AG09309 (cell line): ENCODE measurements at regions not wholly inside any gene's neighbourhood (a gene's known extent, or its start where the extent isn't known, plus 50 kb on each side); places are given as distances from the start of the nearest gene placed in this dataset.

ENCODE experiments used
- DNase-seq: peaks from one replicate; pipeline ENCODE4 v3.0.0-alpha.2; 2010; ENCODE audit warnings: low read depth
- H3K4me3 ChIP-seq: 2 replicates; pipeline ENCODE4 v1.5.1; 2011; ENCODE audit warnings: mild to moderate bottlenecking, low read depth, low read length, moderate library complexity; ENCODE audit not compliant: control insufficient read depth
- TF ChIP-seq, protein P1 (sequence below): IDR thresholded peaks from 2 replicates; pipeline ENCODE4 v1.5.1; 2011; ENCODE audit warnings: mild to moderate bottlenecking, low read depth, low read length, inconsistent platforms; ENCODE audit not compliant: insufficient read depth, control insufficient read depth; ENCODE audit errors: missing control alignments

DNA sequence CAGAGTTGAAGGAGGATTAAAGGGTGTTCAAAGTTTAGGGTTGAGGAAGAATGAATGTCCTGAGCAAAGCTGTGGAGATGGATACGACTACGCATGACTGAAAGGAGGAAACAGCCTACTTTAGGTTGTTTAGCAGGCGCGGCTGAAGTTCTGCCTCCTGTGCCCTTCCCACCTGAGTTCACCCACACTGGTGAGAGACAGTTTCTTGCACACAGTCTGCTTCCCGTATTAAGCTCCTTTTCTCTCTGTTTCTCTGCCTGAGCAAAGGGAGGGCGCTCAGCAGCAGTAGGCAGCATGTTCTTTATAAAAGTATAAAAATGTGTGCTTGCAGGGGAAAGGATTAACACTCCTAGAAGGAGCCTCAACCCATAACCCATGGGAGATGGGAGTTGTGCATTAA is 224.0 kb upstream of the SMARCA2 start:
- DNase-seq = no peak
- TF ChIP-seq, protein P1, sequence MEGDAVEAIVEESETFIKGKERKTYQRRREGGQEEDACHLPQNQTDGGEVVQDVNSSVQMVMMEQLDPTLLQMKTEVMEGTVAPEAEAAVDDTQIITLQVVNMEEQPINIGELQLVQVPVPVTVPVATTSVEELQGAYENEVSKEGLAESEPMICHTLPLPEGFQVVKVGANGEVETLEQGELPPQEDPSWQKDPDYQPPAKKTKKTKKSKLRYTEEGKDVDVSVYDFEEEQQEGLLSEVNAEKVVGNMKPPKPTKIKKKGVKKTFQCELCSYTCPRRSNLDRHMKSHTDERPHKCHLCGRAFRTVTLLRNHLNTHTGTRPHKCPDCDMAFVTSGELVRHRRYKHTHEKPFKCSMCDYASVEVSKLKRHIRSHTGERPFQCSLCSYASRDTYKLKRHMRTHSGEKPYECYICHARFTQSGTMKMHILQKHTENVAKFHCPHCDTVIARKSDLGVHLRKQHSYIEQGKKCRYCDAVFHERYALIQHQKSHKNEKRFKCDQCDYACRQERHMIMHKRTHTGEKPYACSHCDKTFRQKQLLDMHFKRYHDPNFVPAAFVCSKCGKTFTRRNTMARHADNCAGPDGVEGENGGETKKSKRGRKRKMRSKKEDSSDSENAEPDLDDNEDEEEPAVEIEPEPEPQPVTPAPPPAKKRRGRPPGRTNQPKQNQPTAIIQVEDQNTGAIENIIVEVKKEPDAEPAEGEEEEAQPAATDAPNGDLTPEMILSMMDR = no peak
- no peak overlapping the region for H3K4me3 ChIP-seq

DNA sequence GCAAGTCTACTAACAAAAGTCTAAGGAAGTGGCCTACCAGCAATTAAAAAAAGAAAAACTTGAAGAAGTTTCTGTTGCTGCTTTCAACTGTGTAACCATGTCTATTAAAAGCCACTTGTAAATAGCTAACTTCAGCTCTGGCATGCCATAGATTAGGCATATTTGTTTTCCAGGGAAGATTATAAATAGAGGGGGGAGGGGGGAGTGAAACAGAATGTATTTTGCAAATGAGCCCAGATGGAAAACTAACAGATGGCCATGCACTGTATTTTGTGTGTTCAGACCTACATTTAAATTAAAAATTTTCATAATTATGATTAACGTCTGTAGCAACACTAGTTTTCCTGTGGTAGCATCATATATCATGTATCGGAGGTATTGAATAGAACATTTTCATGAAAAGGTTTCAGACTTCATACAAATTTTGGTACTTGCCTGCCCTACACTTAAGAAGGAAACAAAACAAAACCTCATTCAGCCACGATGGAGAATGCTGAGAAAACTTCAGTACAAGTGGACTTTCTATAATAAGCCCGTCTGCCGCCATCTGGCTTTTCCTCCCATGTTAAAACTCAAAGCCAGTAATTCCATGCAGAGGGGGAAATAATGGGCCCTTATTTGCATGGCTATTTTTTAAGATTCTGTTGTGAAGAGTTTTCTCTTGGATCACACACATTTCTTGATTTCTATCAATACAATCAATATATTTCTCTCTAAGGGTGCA is 220.4 kb upstream of the SMARCA2 start:
- no peak for DNase-seq
- TF ChIP-seq, protein P1 = no peak

DNA sequence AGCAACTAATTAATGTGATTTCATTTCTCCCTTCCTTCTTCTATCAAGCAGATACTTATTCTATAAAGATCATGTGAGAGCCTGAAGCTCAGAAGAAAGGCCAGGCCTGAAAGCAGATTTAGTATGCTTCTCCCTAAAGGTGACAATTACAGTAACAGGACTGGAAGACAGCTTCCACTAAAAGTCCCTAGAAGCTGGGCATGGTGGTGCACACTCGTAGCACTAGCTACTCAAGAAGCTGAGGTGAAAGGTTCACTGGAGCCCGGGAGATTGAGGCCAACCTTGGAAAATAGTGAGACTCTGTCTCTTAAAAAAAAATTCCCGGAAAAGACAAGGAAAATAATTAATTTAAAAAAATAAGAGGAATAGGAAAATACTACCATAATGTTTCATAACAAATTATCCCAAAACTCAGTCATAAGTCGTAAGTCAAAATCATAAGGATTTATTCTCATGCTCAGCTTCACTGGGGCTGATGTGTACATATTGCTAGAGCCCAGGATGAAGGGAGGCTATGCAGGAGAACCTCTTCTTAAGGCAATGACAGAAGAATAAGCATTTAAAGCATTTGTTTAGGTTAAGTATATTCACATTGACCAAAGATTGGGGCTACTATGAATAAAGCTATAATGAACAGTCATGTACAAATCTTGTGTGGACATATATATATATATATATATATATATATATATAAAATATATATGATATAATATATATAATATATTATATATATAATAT is 210.8 kb upstream of the SMARCA2 start:
- TF ChIP-seq, protein P1 = no peak
- no peak overlapping the region for H3K4me3 ChIP-seq

More for the DNA sequence above, 220.4 kb upstream of the SMARCA2 start:
- no peak overlapping the region for H3K4me3 ChIP-seq

DNA sequence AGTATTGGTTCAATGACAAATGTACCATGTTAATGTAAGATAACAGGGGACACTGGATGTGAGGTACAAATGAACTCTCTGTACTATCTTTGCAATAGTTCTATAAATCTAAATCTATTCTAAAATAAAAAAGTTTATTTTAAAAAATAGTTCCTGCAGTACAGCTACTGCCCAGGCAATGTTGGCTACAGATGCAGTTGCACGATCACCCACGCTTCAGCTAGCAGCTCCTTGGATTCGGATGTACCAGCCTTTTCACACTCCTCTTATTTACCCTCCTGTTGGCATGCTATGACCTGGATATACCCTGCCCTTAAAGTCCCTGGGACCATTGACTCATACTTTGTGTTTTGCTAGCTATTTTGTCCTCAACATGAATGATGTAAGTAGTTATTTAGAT is 185.4 kb upstream of the SMARCA2 start:
- TF ChIP-seq, protein P1 = no peak
- DNase-seq = no peak
- H3K4me3 ChIP-seq = no peak overlapping the region

More for the DNA sequence above, 210.8 kb upstream of the SMARCA2 start:
- DNase-seq = no peak

DNA sequence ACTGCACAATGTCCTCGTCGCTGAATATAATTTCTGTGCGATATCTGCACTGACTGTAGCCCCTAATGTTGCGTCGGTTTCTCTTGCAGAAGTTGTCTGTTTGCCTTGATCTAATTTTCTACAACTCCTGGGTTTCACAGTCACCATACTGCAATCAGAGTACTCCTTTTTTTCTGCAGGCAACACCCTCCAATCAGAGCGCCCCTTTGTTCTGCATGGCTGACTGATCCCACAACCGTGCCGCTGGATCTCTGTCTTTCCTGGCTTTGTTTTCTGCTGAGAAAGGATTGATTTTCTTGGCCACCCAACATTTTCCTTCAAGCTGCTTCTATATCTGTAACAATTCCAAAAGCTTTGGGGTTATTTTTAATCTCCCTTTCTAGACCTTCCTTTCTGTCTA is 182.2 kb upstream of the SMARCA2 start:
- no peak for DNase-seq
- no peak overlapping the region for H3K4me3 ChIP-seq
- TF ChIP-seq, protein P1 = no peak

DNA sequence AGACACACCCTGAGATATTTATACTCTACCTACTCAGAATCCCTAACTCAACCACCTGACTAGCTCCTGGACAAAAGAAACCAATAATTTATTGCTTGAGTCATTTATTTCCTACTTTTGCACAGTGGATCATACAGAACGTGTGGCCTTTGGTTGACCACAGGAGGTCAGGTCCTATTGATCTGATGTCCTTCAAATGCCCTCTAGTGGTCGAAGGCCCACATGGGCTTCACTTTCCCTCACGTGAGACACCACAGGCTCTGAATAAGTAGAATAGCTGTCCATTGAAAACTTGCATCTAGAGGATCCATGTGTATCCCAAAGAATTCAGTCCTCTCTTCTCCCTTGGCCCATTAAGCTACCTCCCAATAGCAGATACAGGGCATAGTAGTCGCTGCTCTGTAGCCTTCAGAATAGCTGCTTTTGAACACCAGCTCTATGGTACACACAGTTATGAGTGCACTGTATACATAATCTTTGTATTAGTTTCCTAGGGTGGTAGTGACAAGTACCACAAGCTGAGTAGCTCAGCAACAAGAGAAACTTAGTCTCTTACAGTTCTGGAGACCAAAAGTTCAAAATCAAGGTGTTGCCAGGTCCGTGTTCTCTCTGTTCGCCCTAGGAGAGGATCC is 177.6 kb upstream of the SMARCA2 start:
- no peak overlapping the region for H3K4me3 ChIP-seq
- TF ChIP-seq, protein P1 = peak; percentile 26

More for the DNA sequence above, 177.6 kb upstream of the SMARCA2 start:
- DNase-seq = no peak
